H1 (cell line): ENCODE measurements at regions not wholly inside any gene's neighbourhood (a gene's known extent, or its start where the extent isn't known, plus 50 kb on each side); places are given as distances from the start of the nearest gene placed in this dataset.
A peak's percentile ranks its signal among the peaks of the same experiment; 100 is the strongest.

Experiments used
- CTCF ChIA-PET: fragments of 300-600 bp; sonication (Branson Sonifier 250); formaldehyde crosslinking; loops from one replicate; lab custom pipeline; 2021; ENCODE audit not compliant: partially characterized antibody; lab: Charles Lee
- POLR2A ChIA-PET: fragments of 300-600 bp; sonication (Branson Sonifier 250); formaldehyde crosslinking; loops from one replicate; lab custom pipeline; 2021; ENCODE audit warnings: inconsistent platforms; ENCODE audit not compliant: partially characterized antibody; lab: Charles Lee
- DNase-seq, 2 experiments: peaks; one replicate each; pipeline versions ENCODE4 v3.0.0 to v3.0.0-alpha.2; 2010 to 2022; ENCODE audit warnings: low spot score in 2 of 2, low read depth in 1 of 2, mixed read lengths in 1 of 2
- FAIRE-seq: peaks from 2 replicates; lab custom pipeline; 2011; peaks lifted over from hg19 to GRCh38; lab: Jason Lieb, UNC
- H2AFZ ChIP-seq: 2 replicates; pipeline ENCODE4 v1.8.1; 2012; ENCODE audit warnings: low read length, inconsistent platforms
- H2AK5ac ChIP-seq: 2 replicates; pipeline ENCODE4 v1.6.1; 2013; ENCODE audit warnings: low read depth, low read length
- H2BK120ac ChIP-seq: replicated peaks from 2 replicates; pipeline ENCODE3; 2013; ENCODE audit warnings: low read depth, low read length, inconsistent platforms
- H2BK12ac ChIP-seq: 2 replicates; pipeline ENCODE4 v1.6.1; 2013; ENCODE audit warnings: low read depth, low read length
- H2BK15ac ChIP-seq: 2 replicates; pipeline ENCODE4 v1.6.1; 2013; ENCODE audit warnings: low read length
- H2BK20ac ChIP-seq: 2 replicates; pipeline ENCODE4 v1.6.1; 2013; ENCODE audit warnings: low read length
- H2BK5ac ChIP-seq: 2 replicates; pipeline ENCODE4 v1.6.1; 2013; ENCODE audit warnings: low read depth, low read length
- H3K14ac ChIP-seq: 2 replicates; pipeline ENCODE4 v1.6.1; 2013; ENCODE audit warnings: inconsistent platforms; ENCODE audit not compliant: insufficient read length
- H3K18ac ChIP-seq: 2 replicates; pipeline ENCODE4 v1.6.1; 2013; ENCODE audit warnings: low read length; ENCODE audit errors: extremely low read depth
- H3K23ac ChIP-seq: 2 replicates; pipeline ENCODE4 v1.6.1; 2013; ENCODE audit warnings: inconsistent platforms; ENCODE audit not compliant: insufficient read length
- H3K23me2 ChIP-seq: 2 replicates; pipeline ENCODE4 v1.6.1; 2013; ENCODE audit warnings: low read depth, low read length
- H3K27ac ChIP-seq: 2 replicates; pipeline ENCODE4 v1.6.1; 2011; ENCODE audit warnings: low read depth, low read length, inconsistent platforms
- H3K27me3 ChIP-seq, 4 experiments: replicated peaks in 1 of 4; 1 replicate in 1 of 4; 2 replicates in 3 of 4; pipeline versions ENCODE4 v1.6.1 to v1.8.1; 2011 to 2013; ENCODE audit warnings: low read length in 3 of 4, mild to moderate bottlenecking in 3 of 4, inconsistent platforms in 2 of 4, mixed read lengths in 2 of 4, moderate library complexity in 1 of 4; ENCODE audit not compliant: control insufficient read depth in 3 of 4, insufficient read depth in 3 of 4; ENCODE audit errors: extremely low read depth in 1 of 4
- H3K36me3 ChIP-seq, 4 experiments: 2 replicates each; pipeline versions ENCODE4 v1.6.1 to v1.8.1; 2011 to 2013; ENCODE audit warnings: mild to moderate bottlenecking in 4 of 4, low read length in 3 of 4, moderate library complexity in 2 of 4, control low read depth in 1 of 4, inconsistent platforms in 1 of 4; ENCODE audit not compliant: insufficient read depth in 4 of 4, control insufficient read depth in 2 of 4
- H3K4ac ChIP-seq: replicated peaks from 2 replicates; pipeline ENCODE3; 2013; ENCODE audit warnings: low read length, low read depth, mixed read lengths, inconsistent platforms; ENCODE audit not compliant: insufficient read length
- H3K4me1 ChIP-seq, 4 experiments: replicated peaks in 1 of 4; 1 replicate in 1 of 4; 2 replicates in 3 of 4; pipeline versions ENCODE4 v1.6.1 to v1.8.1; 2011 to 2013; ENCODE audit warnings: low read length in 3 of 4, inconsistent platforms in 2 of 4, mixed read lengths in 1 of 4; ENCODE audit not compliant: insufficient read depth in 4 of 4, control insufficient read depth in 3 of 4
- H3K4me2 ChIP-seq, 2 experiments: 2 replicates each; pipeline versions ENCODE4 v1.6.1 to v1.8.1; 2011 to 2013; ENCODE audit warnings: low read depth in 2 of 2, low read length in 2 of 2, control low read depth in 1 of 2, inconsistent platforms in 1 of 2, mild to moderate bottlenecking in 1 of 2; ENCODE audit not compliant: insufficient read depth in 1 of 2
- H3K4me3 ChIP-seq, 4 experiments: fragments of 200-600, 300-600 bp in 1 of 4; sonication (generic), shearing (Covaris generic), sonication (Bioruptor Twin) in 1 of 4; 2 replicates each; pipeline versions ENCODE4 v1.5.1 to v1.8.1; 2011 to 2016; ENCODE audit warnings: low read length in 4 of 4, low read depth in 3 of 4, control low read depth in 2 of 4, inconsistent platforms in 2 of 4, mild to moderate bottlenecking in 2 of 4, mixed read lengths in 1 of 4, moderate library complexity in 1 of 4; ENCODE audit not compliant: insufficient read depth in 2 of 4; ENCODE audit errors: extremely low read depth in 1 of 4
- H3K56ac ChIP-seq: replicated peaks from 2 replicates; pipeline ENCODE3; 2013; ENCODE audit warnings: low read depth, mild to moderate bottlenecking, mixed read lengths, low read length, inconsistent platforms; ENCODE audit not compliant: insufficient read length
- H3K79me1 ChIP-seq: 2 replicates; pipeline ENCODE4 v1.6.1; 2013; ENCODE audit warnings: low read depth, low read length, control low read depth
- H3K79me2 ChIP-seq, 2 experiments: 2 replicates each; pipeline versions ENCODE4 v1.6.1 to v1.8.1; 2012 to 2013; ENCODE audit warnings: low read length in 2 of 2, mild to moderate bottlenecking in 2 of 2, inconsistent platforms in 1 of 2; ENCODE audit not compliant: insufficient read depth in 2 of 2, control insufficient read depth in 1 of 2
- H3K9ac ChIP-seq, 4 experiments: replicated peaks in 1 of 4; 1 replicate in 1 of 4; 2 replicates in 3 of 4; pipeline versions ENCODE4 v1.6.1 to v1.8.1; 2011 to 2013; ENCODE audit warnings: low read depth in 3 of 4, low read length in 3 of 4, control low read depth in 2 of 4, mild to moderate bottlenecking in 2 of 4, moderate library complexity in 2 of 4, inconsistent platforms in 1 of 4; ENCODE audit errors: extremely low read depth in 1 of 4
- H3K9me3 ChIP-seq, 2 experiments: 2 replicates each; pipeline versions ENCODE4 v1.6.1 to v1.8.1; 2012 to 2013; ENCODE audit warnings: mild to moderate bottlenecking in 2 of 2, moderate library complexity in 2 of 2, control low read depth in 1 of 2, inconsistent platforms in 1 of 2, low read depth in 1 of 2, low read length in 1 of 2, mixed read lengths in 1 of 2; ENCODE audit not compliant: insufficient read depth in 2 of 2
- H4K20me1 ChIP-seq, 2 experiments: replicated peaks in 1 of 2; 2 replicates each; pipeline versions ENCODE3 to v1.8.1; 2011 to 2013; ENCODE audit warnings: inconsistent platforms in 2 of 2, low read length in 2 of 2, mild to moderate bottlenecking in 1 of 2; ENCODE audit not compliant: insufficient read depth in 2 of 2, control insufficient read depth in 1 of 2
- H4K5ac ChIP-seq: 2 replicates; pipeline ENCODE4 v1.6.1; 2013; ENCODE audit warnings: low read length, low read depth, mixed read lengths, inconsistent platforms; ENCODE audit not compliant: insufficient read length
- H4K8ac ChIP-seq: 2 replicates; pipeline ENCODE4 v1.8.0; 2013; ENCODE audit warnings: mild to moderate bottlenecking, moderate library complexity, low read length, inconsistent platforms; ENCODE audit not compliant: insufficient read depth; ENCODE audit errors: extremely low read depth
- H4K91ac ChIP-seq: replicated peaks from 2 replicates; pipeline ENCODE3; 2013; ENCODE audit warnings: low read length, mixed read lengths, inconsistent platforms; ENCODE audit not compliant: insufficient read length
- CBX5 ChIP-seq: fragments of 300-800, 300-1000 bp; sonication (generic); IDR thresholded peaks from 2 replicates; pipeline ENCODE4 v1.7.1; 2016; ENCODE audit warnings: antibody characterized with exemption, low read length, low read depth
- CHD1 ChIP-seq: IDR thresholded peaks from 2 replicates; pipeline ENCODE4 v1.6.1; 2012; ENCODE audit warnings: low read depth, low read length, improper control_type of control experiment
- EP300 ChIP-seq, 2 experiments: IDR thresholded peaks; 1 replicate in 1 of 2; 2 replicates in 1 of 2; pipeline ENCODE4 v1.6.1; 2011 to 2012; ENCODE audit warnings: low read depth in 2 of 2, low read length in 2 of 2, mild to moderate bottlenecking in 2 of 2, borderline replicate concordance in 1 of 2, inconsistent platforms in 1 of 2, moderate library complexity in 1 of 2
- HDAC2 ChIP-seq, 2 experiments: fragments of 300-600 bp in 1 of 2; sonication (generic) in 1 of 2; IDR thresholded peaks; 2 replicates each; pipeline ENCODE4 v1.6.1; 2011 to 2012; ENCODE audit warnings: low read depth in 2 of 2, low read length in 2 of 2, mild to moderate bottlenecking in 2 of 2, moderate library complexity in 2 of 2, borderline replicate concordance in 1 of 2, inconsistent platforms in 1 of 2
- NANOG ChIP-seq: IDR thresholded peaks from 2 replicates; pipeline ENCODE4 v1.6.1; 2011; ENCODE audit warnings: low read length, low read depth, mild to moderate bottlenecking, inconsistent platforms; ENCODE audit not compliant: insufficient read depth, poor library complexity, severe bottlenecking
- POU5F1 ChIP-seq: IDR thresholded peaks from 2 replicates; pipeline ENCODE4 v1.6.1; 2011; ENCODE audit warnings: low read depth, mild to moderate bottlenecking, low read length, moderate library complexity
- RAD21 ChIP-seq, 2 experiments: IDR thresholded peaks in 1 of 2; conservative IDR thresholded peaks in 1 of 2; 2 replicates each; pipeline ENCODE4 v1.6.1; 2011; ENCODE audit warnings: low read depth in 2 of 2, low read length in 2 of 2, improper control_type of control experiment in 1 of 2, inconsistent platforms in 1 of 2, mild to moderate bottlenecking in 1 of 2, moderate library complexity in 1 of 2
- YY1 ChIP-seq: IDR thresholded peaks from 2 replicates; pipeline ENCODE4 v1.6.1; 2011; ENCODE audit warnings: low read depth, mild to moderate bottlenecking, low read length
- ZNF274 ChIP-seq: IDR thresholded peaks from 2 replicates; pipeline ENCODE4 v1.7.0; 2012; ENCODE audit warnings: low read length, borderline replicate concordance; ENCODE audit errors: extremely low read depth
- WGBS, 2 experiments: shearing (Covaris generic) in 1 of 2; methylation state at CpG; one replicate each; pipeline versions ENCODE4 v1.1.6 to v1.1.7; 2013 to 2015; ENCODE audit warnings: low lambda C conversion rate in 2 of 2, mixed read lengths in 2 of 2, inconsistent platforms in 1 of 2, low coverage in 1 of 2, missing lambda C conversion rate in 1 of 2; ENCODE audit not compliant: insufficient replicate concordance in 2 of 2, insufficient coverage in 1 of 2, insufficient read length in 1 of 2; ENCODE audit errors: extremely low coverage in 1 of 2, missing lambda C conversion rate in 1 of 2; 5-methylcytosine and 5-hydroxymethylcytosine counted together

DNA sequence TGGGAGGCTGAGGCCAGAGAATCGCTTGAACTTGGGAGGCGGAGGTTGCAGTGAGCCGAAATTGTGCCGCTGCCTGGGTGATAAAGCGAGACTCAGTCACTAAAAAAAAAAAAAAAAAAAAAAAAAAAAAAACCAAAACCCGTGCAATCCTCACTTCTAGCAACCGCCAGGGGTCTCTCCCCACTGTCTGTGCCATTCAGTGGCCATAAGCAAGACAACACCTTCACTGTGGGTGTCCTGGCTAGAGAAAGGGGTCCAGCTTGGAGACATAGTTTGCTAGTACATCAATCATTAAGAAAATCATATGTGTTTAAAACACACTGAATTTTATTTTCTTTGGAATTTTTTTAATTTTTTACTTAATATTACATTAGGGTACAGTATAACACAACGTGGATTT lies 68.2 kb downstream of the RASL11A start:
- Histone ChIP-seq H3K36me3 (no peaks in the 10 kb centered on the region), H3K4me2 (peak overlapping the region in 1 of 2 experiments; percentile 9; a peak in 1 of 4 replicates), H2BK5ac (no peak overlapping the region), H2AK5ac (no peak overlapping the region), H3K4ac (no peak overlapping the region), H3K18ac (no peak overlapping the region), H3K27ac (no peak overlapping the region), H2BK12ac (no peak overlapping the region), H3K9me3 (no peaks in the 10 kb centered on the region), H3K4me3 (no peak overlapping the region; a peak in 1 of 8 replicates), H3K14ac (no peak overlapping the region), H3K23me2 (peaks cover 5% of the 10 kb centered on the region; the same call in 1 of the 2 replicates), H2BK15ac (no peak overlapping the region), H4K8ac (no peak overlapping the region), H3K27me3 (peaks cover 0 to 3% (median 1%) of the 10 kb centered on the region in 4 experiments; a peak in 2 of 7 replicates), H3K79me2 (no peaks in the 10 kb centered on the region), H4K20me1 (peaks cover 0 to 4% of the 10 kb centered on the region in 2 experiments), H4K91ac (no peak overlapping the region), H3K23ac (no peak overlapping the region), H3K9ac (no peak overlapping the region), H2BK20ac (no peak overlapping the region), H3K79me1 (no peaks in the 10 kb centered on the region), H3K4me1 (peaks cover 7 to 22% (median 11%) of the 10 kb centered on the region in 4 experiments), H2AFZ (no peak overlapping the region), H2BK120ac (no peak overlapping the region), H3K56ac (no peak overlapping the region), H4K5ac (no peak overlapping the region)
- POLR2A ChIA-PET, result interaction anchor here (0.5 to 1.1 kb wide), 4 partner anchors 17 to 101 kb away, joined by 3 read pairs; partner anchors contain the start of gene RASL11A
- 33% methylated on average over 8 of the region's 8 CpGs; no CpG with 5 or more reads in 1 of the 2 experiments for WGBS, 2 experiments
- DNase-seq (no peak), FAIRE-seq (peak; percentile 70)
- CTCF ChIA-PET, result interaction anchor here (0.6 to 9.7 kb wide), 37 partner anchors 8 to 1111 kb away, joined by 3 to 95 read pairs (median 3); no protein-coding TSS in a partner anchor
- TF ChIP-seq RAD21 (IDR thresholded peaks at IDR 0.05 in 1 of 2, conservative IDR thresholded peaks at IDR 0.05 in 1 of 2; ENCODE audit: low read depth in 2 of 2, low read length in 2 of 2) (peak; percentile 51 to 61; a peak in 3 of 4 replicates), HDAC2 (IDR thresholded peaks at IDR 0.05; ENCODE audit: borderline replicate concordance in 1 of 2, low read depth in 2 of 2, low read length in 2 of 2) (peak in 1 of 2 experiments; percentile 95; a peak in 2 of 4 replicates), CBX5 (no peak), YY1 (peak; percentile 50; the same call in 1 of the 2 replicates), ZNF274 (no peak), CHD1 (no peak), POU5F1 (no peak), EP300 (IDR thresholded peaks at IDR 0.05; ENCODE audit: borderline replicate concordance in 1 of 2, low read depth in 2 of 2, low read length in 2 of 2) (no peak), NANOG (peak; percentile 60)
